ENCODE measurements at regions not wholly inside any gene's neighbourhood (a gene's known extent, or its start where the extent isn't known, plus 50 kb on each side); places are given as distances from the start of the nearest gene placed in this dataset.
"Not testable (repeated sequence)": the region's sequence is repeated elsewhere in the genome, so short reads cannot be mapped to it uniquely, and the experiment has no call there.

GRCh38 chr14:43413084-43413483, 1094.0 kb downstream of the FSCB start:
- ATAC-seq (no peak), DNase-seq (no peak)

- DNase-seq (no peak), ATAC-seq (no peak)
Measured at GRCh38 chr14:43411841-43412240, 1095.2 kb downstream of the FSCB start.

- ATAC-seq: no peak
- no peak for DNase-seq
Measured at GRCh38 chr14:43410631-43411030, 1096.5 kb downstream of the FSCB start.

- DNase-seq (no peak), ATAC-seq (no peak)
Measured at GRCh38 chr14:43408472-43408871, 1098.6 kb downstream of the FSCB start.

GRCh38 chr14:43407706-43408105, 1099.4 kb downstream of the FSCB start:
- no peak for DNase-seq
- ATAC-seq: no peak

GRCh38 chr14:43406931-43407330, 1100.2 kb downstream of the FSCB start:
- no peak for DNase-seq
- ATAC-seq: no peak

GRCh38 chr14:43399289-43399688, 1107.8 kb downstream of the FSCB start:
- ATAC-seq (no peak), DNase-seq (no peak)

GRCh38 chr14:43370565-43370896, 1136.6 kb downstream of the FSCB start:
- DNase-seq, ATAC-seq: not testable (repeated sequence)

- no peak for DNase-seq
- ATAC-seq: no peak
Measured at GRCh38 chr14:43369710-43370564, 1137.1 kb downstream of the FSCB start.

- ATAC-seq: no peak
- no peak for DNase-seq
Measured at GRCh38 chr14:43362586-43362985, 1144.5 kb downstream of the FSCB start.

GRCh38 chr14:43361751-43362150, 1145.3 kb downstream of the FSCB start:
- no peak for DNase-seq
- no peak for ATAC-seq

GRCh38 chr14:43360239-43360638, 1146.8 kb downstream of the FSCB start:
- no peak for DNase-seq
- ATAC-seq: no peak

GRCh38 chr14:43359317-43359716, 1147.8 kb downstream of the FSCB start:
- DNase-seq (no peak), ATAC-seq (no peak)

- no peak for DNase-seq
- ATAC-seq: no peak
Measured at GRCh38 chr14:43356979-43357545, 1150.0 kb downstream of the FSCB start.

GRCh38 chr14:43356382-43356781, 1150.7 kb downstream of the FSCB start:
- DNase-seq: no peak
- ATAC-seq: no peak

- ATAC-seq: no peak
- DNase-seq: no peak
Measured at GRCh38 chr14:43341921-43342320, 1165.2 kb downstream of the FSCB start.

- DNase-seq (no peak), ATAC-seq (no peak)
Measured at GRCh38 chr14:43338713-43339112, 1168.4 kb downstream of the FSCB start.

- no peak for DNase-seq
- ATAC-seq: no peak
Measured at GRCh38 chr14:43336351-43336750, 1170.7 kb downstream of the FSCB start.

GRCh38 chr14:43326501-43327407, 1180.3 kb downstream of the FSCB start:
- ATAC-seq, DNase-seq: not testable (repeated sequence)

GRCh38 chr14:43316427-43316826, 1190.7 kb downstream of the FSCB start:
- DNase-seq (no peak), ATAC-seq (no peak)

GRCh38 chr14:43313719-43314118, 1193.4 kb downstream of the FSCB start:
- no peak for DNase-seq
- ATAC-seq: no peak

GRCh38 chr14:43308421-43309110, 1198.5 kb downstream of the FSCB start:
- DNase-seq (no peak), ATAC-seq (no peak)
